ENCODE measurements at regions not wholly inside any gene's neighbourhood (a gene's known extent, or its start where the extent isn't known, plus 50 kb on each side); places are given as distances from the start of the nearest gene placed in this dataset.

DNA sequence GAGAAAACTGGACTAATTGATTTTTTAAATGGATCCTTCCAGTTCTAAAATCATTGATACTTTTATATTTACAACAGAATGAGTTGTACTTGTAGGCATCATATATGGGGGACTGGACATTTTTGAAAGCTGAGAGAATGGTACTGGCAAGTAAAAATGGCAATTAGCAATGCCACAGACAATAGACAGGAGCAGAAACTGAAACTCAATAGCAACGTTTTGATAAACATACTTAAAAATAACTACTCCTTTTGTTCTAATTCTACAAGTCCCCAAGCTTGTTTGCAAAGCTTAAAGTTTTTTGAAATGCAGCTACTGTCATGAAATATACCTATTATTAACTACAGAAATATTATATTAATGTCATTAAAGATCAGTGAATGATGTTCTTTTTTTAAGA lies 52.8 kb upstream of the FBXL7 start:
- DNase-seq: no peak

DNA sequence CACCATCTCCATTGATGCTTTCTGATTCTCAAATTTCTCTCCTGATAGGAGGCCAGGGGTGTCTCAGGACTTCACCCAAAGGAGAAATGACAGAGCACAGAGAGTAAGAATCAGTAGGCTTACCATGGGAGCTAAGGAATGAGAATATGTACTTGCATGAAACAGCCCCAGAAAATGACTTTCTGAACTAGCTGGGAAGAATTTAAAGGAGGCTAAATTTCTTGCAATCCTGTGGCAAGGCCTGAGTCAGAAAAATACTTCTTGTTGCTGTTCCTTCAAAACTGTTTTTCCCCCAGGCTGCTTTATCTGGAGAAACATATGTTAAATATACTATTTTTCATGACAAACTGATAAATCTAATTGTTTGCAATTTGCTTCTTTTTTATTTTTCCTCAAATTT lies 53.4 kb upstream of the FBXL7 start:
- no peak for DNase-seq

DNA sequence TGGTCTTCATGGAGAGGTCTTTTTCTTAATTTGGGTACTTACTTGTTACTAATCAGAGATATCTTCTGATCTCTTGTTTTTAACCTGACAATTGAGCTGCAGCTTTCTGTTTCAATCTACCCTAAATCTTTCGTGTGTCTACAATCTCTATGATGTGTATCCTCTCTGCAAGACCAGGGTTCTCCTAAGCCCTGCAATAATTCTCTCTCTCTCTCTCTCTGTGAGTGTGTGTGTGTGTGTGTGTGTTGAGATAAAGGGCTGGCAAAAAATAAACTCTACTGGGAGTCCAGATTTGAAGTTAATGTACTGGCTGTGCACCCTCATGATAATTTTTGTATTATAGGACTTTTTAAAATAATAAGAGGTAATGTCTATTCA lies 57.8 kb upstream of the FBXL7 start:
- no peak for DNase-seq

DNA sequence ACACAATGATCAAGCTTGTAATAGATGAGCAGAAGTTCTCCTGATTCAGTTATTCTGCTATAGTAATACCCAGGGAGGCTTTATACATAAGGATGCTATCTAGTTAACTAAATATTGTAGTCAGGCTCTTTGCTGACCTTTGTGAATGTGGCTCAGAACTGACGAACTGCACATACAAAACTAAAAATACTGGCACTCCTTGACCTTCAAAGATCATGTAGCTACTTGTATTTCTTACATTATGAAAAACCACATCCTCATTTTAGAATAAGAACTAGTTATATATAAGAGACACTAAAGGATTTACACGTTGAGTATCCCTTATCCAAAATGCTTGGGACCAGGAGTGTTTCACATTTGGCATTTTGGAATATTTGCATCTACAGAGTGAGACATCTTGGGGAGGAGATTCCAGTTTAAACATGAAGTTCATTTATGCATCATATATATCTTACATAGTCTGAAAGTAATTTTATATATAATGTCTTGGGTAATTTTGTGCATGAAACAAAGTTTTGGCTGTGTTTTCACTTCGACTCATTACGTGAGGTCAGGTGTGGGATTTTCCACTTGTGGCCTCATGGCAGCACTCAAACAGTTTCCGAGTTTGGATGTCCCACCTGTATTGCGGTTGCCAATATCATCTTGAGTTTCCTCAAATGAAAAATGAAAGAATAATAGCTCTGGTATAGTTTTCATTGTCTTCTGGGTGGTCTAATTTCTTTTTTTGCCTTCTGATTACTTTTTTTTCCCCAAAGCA lies 58.4 kb upstream of the FBXL7 start:
- no peak for DNase-seq

DNA sequence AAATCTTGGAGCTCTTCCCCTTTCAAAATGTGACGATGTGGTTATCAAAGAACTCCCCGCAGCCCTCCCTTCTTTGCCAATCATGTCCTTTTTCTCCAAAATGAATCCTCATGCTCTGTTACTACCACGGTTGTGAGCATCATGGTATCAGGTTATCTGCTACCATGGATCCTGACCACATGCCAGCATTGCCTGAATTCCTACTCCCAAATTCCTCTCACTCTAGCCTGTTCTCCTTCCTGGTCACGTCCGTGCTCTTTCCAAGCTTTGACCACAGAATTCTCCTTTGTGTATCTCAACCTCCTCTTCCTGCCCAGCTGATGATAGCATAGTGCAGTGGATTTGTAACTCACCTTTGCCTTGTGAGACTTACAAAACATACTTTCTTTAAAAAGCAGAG lies 59.5 kb upstream of the FBXL7 start:
- no peak for DNase-seq

DNA sequence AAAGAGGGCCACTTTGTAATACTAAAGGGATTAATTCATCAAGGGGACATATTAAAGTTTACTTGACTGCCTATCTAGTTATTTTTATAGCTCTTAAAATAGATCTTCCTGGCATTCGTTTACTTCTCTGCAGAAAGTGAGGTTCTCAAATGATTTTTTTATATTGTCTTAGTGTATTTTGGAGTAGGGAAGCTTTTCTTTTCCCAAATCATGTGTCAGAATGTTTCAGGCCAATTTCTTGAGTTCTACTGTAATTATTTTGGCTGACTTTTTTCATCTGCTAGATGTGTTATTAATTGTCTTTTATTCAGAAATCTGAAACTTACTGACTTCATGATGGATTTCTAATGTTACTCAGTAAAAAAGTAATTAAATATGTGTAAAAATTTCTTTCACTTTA lies 60.2 kb upstream of the FBXL7 start:
- no peak for DNase-seq

DNA sequence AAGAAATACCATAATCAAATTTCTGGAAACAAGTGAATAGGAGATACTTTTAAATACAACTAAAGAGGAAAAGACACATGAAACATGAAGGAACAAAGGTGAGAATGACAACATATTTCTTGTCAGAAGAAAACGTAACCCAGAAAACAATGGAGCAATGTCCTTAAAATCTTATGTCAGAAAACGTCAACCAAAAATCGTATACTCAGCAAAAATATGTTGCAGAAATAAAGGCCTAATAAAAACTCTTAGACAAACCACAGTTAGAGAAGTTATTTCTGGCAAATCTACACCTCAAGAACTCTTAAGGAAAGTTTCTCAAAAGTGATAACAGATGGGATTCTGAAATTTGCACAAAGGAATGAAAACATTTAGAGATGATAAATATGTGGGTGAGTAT lies 66.3 kb upstream of the FBXL7 start:
- no peak for DNase-seq

DNA sequence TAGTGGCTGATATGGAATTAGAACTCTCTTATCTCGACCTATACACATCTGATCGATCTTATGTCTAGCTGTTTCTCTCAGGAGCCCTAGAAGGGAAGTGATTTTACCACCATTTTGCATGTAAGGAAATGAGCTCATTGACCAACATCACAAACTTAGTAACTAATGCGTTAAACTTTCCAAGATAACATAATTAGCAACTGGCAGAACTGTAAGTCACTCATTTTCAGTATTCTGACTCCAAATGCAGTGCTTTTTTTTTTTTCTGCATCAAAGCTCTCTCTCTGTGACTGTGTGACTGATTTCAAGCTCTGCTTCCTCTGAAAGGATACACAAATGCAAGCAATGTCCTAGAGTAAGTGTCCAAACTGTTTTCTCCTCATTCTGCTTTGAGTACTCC lies 68.1 kb upstream of the FBXL7 start:
- DNase-seq: no peak

DNA sequence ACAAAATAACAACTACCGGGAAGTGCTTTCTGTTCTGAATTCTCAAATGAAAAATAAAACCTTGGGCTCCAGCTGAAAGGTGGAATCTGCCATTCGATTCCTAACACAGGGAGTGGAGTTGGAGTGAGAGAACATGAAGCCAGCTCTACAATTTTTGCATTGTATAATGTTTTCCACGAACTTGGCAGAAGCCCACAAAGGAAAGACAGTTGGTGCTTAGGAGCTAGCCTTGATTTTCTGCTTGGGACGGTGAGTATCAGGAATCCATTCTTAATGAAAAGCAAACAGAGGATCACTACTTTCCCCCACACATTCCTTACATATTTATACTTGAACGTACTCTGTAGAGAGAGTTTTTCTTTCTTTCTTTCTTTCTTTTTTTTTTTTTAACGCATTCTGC lies 74.2 kb upstream of the FBXL7 start:
- no peak for DNase-seq

DNA sequence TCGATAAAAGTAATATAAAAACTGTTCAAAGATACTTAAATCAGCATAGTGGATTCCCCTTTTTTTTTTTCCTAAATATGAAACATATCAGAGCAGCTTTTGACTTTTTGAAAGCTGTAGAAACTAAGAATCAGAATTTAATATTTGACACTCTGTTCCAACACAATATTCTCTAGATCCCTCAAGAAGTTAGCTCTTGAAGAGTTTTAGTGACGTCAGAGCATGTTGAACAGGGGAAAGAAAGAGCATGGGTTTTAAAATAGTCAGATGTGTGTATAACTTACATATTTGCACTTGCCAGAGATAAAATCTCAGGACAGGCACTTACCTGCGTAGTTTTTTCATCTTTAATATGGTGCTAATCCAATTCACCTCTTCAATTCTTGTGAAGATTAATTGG lies 75.2 kb upstream of the FBXL7 start:
- no peak for DNase-seq

DNA sequence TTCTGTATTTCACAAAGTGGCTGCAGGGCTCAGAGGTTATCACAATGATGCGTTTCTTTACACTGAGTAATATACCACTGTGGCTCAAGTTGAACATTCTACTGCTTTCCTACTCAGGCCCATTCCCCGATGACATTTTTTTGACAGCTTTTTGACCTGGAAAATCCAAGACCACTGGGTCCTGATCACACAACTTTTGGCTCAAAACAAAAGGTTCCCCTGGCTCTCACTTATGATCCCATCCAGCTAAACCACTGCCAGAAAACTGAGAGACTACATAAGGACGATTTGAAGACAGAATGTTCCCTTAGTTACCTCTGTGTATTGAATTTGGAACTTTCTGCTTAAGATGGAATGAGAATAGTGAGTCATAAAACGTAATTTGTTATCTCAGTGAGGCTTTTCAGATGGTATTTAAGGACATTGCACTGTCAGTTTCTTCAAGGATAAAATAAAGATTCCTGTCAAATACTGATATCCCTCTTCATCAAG lies 78.0 kb upstream of the FBXL7 start:
- no peak for DNase-seq

DNA sequence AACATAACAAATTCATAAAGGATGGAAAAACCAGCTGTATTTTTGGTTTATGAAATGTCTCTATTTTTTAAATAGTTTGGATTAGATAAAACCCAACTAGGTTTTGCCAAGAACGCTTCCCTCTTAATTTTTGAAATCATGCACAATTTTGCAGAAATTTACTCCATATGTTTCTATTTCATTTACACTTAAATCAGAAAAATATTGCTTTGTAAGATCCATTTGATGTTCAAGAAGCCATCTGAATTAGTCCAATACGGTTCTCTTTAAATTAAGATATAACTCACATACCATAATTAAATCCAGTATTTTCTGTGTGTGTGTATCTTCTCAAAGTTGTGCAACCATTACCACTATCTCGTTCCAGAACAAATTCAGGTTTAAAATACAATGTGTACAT lies 78.6 kb upstream of the FBXL7 start:
- DNase-seq: no peak

DNA sequence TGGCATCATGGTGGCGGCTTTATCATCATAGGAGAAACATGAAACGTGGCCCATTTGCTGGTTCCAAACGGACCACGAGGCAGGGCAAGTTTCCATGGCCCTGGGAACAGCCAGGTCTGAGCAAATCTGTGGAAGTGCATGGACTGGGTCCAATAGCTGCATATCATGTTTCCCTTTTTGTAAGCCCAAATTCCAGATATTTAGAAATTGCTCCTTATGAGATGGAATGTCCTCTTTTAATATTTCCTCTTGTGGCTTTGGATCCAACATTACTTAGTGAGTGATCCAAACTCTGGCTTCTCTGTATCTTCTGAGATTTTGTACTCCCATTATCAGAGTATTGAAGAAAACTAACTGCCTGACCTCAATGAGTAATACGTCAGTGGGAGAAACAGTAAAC lies 79.8 kb upstream of the FBXL7 start:
- no peak for DNase-seq

DNA sequence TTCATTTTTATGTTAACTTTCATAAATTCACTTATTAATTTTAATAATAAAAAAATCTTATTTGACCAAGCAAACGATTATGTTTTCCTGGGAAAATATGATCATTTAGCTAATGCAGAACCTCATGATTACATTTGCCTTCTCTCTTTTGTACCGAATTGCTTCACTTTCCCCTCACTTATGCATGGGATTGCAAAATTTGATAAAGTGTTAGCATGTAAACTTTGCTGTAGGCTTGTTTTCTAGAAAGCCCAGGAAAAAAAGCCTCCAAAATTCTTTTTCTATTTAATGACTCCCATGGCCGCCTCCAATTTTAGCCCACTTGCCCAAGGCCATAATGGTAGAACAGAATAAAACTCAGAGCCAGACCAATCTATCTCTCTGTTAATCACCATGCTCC lies 82.8 kb upstream of the FBXL7 start:
- no peak for DNase-seq

DNA sequence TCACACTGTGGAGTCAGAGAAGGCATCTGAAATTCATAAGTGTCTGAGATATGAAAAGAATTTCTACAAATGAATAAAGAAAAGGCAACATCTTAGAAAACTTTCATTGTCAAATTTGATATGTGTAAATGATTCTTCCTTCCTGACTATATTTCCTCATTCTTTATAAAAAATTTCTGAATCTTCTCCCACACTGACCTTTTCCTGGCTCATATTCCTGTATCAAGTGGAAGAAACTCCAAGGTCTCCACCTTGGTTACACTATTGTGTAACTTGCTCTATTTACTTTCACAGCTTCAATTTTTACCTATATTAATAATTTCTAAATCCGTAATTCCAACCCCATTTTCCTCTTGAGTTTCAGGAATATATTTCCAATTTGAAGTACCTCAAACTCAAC lies 93.5 kb upstream of the FBXL7 start:
- DNase-seq: no peak

DNA sequence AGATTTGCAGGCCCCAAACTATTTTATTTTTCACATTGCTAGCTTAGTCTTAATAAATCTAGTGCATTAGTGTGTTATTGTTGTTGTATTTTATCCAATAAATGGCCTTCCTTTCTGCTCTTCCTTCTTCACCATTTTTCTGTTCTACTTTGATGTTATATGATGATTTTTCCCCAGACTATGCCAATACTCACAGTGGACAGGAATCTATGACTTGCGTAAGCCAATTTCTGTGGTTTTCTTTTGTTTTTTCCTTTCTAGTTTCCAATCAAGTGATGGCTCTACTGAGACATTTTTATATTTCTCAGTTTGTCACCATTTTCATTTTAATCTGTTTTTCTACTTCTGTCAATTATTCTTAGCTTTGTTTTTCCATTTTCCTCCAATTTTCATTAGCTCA lies 106.8 kb upstream of the FBXL7 start:
- no peak for DNase-seq

DNA sequence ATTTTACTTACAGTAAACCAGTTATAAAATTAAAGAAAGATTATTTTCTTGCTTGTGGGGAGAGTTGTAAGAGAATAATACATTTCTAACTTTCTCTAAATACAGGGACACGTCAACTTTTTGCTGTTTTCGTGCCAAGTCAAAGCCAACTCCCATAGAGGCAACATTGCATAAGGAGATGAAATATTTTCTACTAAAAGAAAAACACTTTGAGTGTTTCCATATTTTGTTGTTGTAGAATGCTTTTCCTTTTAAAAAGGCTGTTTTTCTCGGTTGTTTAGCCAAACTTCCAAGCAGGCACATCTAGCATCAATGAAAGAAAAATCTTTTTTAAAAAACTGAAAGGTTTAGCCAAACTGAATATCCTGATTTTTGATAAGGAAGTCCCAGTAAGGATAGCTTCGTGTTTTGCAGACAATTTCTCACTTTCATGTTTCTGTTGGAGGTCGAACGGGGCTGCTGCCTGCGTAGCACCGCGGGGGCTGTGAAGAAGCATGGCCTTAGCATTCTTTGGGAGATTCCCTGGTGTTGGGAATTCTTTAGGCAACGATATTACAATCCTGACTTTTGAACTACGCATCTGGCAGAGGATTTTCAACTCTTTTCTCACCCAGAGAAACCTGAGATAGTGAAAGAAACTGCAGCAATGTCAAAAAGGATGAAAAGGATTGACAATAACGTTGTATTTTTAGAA lies 108.1 kb upstream of the FBXL7 start:
- DNase-seq: no peak

DNA sequence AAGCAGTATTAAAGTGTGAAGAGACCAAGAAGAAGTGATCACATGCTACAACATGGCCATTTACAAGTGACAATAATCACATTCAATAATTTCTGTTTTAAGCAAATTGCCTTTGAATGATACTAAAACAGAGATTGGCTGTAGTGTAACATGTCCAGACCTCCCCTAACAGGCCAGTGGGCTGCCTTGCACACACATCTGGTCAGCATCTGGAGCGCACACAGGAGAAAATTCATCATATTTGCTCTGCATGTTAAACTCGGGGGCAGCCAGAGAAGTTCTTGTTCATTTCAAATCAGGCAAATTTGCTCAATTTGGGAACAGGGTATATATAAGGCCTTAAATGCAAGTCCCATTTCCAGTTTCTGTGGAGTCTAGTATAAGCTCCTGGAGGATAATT lies 111.1 kb upstream of the FBXL7 start:
- no peak for DNase-seq

DNA sequence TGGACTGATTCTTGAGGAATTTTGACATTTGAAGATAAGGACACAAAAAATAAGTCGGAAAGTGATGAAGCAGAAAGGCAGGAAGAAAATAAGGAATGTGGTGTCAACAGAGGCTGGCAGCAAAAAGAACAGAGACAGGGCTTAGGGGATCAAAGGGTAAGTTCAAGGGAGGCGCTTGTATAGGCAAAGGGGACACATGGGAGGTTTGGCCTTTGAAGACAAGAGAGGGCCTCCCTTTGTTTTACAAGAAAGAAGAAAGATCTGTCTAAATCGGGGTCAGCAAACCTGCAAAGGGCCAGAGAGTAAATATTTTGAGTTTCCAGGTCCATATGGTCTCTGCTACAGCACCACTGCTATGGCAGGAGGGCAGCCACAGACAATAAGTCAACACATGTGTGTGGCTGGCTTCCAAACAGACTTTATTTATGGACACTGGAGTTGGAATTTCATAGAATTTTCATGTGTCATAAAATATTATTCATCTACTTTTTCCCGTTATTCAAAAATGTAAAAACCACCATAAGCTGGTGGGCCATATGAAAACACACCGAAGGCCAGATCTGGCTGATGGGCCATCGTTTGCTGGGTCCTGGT lies 112.0 kb upstream of the FBXL7 start:
- no peak for DNase-seq

DNA sequence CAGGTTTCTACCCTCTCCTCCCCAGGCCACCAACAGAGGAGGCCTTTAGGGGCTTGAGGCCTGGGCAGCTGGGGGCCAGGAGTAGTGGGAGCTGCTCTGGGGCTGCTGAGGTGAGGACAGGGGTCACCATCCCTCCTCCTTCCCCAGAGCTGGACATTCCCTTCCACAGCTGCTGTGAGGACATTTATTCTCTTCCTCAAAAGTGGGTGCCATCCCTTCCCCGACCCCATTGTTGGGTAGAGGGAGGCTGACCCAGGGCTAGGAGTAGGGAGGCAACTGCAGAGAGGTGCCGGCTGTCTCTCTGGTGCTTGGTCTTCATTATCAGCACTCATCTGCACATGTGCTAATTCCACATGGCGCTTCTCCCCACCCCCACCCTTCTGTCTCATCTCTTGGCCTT lies 113.9 kb upstream of the FBXL7 start:
- DNase-seq: no peak

DNA sequence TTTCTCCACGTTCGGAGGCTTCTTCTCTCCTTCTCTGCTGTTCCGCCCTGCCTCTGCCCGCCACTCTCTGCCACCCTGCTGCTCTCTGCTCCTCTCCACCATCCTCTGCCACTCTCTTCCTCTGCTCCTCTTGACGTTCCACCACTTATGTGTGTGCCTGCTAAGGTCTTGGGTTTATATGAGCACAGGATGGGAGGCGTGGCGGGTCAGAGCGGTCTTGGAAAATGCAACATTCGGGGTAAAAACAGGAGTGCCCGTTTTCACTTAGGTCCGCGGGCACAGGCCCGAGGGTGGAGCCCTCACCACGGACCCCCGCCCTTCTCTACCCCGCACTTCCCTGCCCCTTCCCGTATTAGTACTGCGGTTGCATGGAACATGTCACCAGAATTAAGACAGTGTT lies 114.4 kb upstream of the FBXL7 start:
- DNase-seq: no peak

DNA sequence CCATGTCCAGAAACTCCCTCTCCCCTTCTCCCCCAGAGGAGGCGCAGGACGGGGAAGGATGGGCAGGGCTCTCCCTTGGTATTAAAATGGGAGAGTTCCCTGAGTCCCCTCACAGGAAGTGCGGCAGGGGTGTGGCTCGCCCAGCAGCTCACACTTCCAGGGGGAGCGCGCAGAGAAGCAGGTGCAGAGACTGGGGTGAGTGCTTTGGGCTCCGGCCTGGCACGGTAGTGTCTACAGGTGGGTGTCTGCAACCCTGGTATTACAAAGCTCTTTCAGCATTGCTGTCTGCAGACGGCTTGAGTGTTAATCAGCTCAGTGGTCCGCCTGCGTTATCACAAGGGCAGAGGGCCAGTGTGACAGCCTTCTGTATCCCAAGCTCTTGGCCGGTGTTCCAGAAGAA lies 114.9 kb upstream of the FBXL7 start:
- no peak for DNase-seq

DNA sequence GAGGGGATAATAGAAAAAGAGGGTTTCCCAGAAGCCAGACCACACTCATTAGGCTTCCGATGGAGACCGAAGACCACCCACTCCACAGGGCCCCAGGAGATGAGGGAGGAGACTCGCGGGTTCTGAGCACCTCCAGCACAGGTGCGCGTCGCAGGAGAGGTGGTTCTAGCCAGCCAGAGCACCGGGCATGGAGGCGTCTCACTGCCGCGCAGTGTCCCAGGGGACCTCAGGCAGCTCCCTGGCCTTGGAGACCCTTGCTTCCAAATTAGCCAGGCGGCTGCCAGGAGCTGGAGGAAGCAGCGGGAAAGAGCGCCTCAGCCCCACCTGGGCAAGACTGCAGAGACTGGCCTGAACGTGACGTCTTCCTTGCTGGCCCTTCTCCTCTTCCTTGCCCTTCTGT lies 115.4 kb upstream of the FBXL7 start:
- DNase-seq: no peak

DNA sequence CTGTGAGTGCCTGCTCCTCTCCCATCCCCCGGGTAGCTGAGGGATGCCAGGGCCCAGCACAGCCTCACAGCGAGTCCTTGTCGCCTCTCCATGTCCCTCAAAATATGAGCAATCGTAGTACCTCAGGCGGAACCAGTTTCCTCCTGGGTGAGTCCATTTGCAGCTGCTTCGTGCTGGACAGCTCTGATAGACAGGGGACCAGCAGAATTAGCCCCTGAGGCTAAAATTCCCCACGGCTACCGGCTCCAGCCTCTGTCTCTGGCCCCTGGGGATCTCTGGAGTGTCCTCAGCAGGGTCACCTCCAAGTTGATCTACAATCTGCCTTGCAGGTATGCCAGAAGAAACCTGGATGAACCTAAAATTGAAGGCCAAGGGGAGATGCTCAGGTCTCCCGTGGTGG lies 115.8 kb upstream of the FBXL7 start:
- DNase-seq: no peak

DNA sequence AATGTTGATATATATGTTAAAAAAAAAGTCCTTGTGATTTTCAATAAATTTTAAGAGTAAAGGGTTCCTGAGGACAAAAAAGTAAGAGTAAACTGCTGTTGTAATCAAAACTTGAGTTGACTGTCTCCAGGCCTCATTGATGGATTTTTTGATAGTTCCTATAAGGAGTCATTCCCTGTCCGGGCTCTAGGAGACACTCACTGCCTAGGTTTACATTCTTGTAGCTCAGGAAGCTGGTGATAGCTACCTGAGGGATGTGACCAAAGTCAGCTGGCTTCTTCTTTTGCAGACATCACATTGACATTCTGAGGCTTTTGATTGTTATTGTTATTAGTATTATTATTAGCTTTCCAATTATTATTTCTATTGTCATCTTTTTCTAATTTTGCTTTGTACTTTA lies 116.5 kb upstream of the FBXL7 start:
- DNase-seq: no peak
